AG08395 (cell line): ENCODE measurements at regions not wholly inside any gene's neighbourhood (a gene's known extent, or its start where the extent isn't known, plus 50 kb on each side); places are given as distances from the start of the nearest gene placed in this dataset.
"Not testable (repeated sequence)": the region's sequence is repeated elsewhere in the genome, so short reads cannot be mapped to it uniquely, and the experiment has no call there.

Source experiments
- DNase-seq: peaks from one replicate; pipeline ENCODE4 v3.0.0; 2012; ENCODE audit warnings: mixed read lengths, low spot score

DNA sequence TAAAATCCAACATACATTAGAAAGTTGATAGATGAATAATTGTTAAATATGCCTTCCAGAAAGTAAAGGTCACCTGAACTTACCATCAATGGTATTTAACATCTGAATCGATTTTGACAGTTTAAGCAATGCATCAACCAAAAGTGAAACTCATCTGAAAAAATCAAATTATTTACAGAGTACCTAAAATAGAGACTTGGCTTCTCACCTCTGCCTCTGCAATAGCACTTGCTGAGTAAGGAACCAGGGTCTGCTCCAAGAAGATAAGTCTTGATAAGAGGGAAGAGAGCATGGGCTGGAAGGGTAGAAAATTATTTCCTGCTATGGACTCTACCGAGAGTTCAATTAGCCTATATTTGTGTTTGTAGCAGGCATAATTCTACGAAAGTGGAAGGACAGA, 868.3 kb downstream of the STIM2 start:
- no peak for DNase-seq

DNA sequence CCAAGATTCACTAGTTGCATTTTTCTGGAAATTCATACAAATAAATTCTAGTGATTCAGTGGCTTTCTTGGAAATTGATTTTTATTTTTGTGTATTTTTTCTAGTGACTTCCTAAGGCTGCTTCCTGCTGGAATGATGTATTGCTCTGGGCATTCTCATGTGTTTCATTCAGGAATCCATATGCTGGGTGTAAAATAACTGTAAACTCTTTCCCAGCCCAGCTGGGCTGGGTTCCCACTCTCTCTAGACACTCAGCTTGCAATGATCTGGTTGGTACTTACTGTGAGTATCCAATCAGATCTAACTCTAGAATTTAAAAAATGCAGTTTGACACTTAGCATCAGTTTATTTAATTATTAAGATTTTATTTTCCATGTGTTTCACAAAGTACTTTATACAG, 882.2 kb downstream of the STIM2 start:
- DNase-seq, result no peak

DNA sequence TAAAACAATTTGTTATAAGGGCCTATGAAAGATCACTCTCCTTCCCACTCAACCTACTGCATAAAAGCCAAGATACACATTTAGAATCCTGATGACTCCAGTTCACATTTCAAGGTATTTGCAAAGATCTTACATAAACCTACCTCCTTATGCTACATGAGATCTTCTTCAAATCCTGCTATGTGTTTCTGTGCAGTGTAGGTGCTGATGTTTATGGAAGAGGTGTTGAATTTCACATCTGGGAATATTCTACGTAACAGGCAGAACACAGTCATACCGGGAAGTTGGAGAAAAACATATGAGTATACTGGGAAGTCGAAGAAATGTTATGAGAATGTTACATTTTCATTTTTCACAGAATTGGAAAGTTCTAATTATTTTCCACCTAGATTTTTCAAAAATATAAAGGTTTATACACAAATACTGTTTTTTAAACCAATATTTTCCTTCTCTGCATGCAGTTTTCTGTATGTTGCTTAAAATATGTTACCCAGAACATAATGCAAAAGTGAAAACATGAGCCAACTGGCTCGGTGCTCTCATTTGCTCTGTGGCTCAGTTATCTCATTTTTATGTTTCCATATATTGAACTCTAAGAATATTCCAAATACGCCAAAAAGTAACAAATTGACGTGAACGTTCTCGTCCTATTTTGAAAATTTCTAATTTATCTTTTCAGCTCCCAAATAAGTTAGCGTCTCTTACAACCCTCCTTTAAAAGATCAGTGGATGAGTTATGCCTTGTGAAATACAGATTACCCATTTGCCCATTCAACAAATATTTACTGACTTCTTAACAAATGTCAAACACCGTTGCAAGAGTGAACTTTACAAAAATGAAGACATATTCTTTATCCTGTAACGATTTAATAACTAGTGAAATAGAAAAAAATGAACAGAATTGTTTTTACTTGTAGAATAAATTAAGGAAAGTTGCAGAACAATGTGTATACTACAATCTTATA, 899.3 kb downstream of the STIM2 start:
- DNase-seq, result no peak

DNA sequence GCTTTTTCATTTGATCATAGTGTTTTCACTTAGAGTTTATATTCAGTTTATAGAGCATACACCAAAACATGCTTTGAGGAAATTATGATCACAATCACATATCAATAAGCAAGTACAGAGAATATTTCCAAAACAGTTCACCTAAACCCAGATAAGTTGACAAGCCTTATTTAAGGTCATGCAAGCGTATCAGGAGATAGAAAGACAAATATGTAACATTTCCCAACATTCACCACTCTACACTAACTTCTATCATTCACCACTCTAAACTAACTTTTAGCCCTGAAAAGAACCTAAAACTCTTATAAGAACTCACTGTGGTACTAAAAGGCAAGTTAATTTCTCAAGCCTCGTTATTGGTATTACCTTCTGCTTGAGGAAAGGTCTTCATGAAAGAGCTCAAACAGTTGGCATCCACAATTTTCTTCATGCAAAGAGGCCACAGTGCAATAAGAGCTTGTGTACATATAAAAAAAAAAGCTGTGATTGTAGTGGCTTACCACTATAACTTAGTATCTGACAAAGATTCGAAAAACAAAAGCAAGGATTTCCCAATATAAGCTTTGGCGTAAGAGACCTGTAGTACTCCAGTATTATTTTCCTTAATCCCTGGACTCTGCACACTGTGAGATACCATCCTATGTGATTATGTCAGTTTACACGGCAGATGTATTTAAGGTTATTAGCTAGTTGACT, 903.3 kb downstream of the STIM2 start:
- DNase-seq, result no peak

DNA sequence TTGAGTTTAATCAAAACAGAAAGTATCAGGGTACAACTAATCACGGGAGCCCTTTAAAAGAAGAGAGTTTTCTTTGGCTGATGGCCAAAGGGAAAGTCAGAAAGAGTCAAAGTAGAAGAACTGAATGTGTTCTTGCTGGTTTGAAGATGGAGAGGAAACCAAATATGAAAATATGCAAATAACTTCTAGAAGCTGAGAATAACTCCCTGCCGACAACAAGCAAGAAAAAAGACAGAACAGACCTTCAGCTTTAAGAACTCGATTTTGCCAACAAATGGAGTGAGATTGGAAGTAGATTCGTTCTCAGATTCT, 903.8 kb downstream of the STIM2 start:
- no peak for DNase-seq

DNA sequence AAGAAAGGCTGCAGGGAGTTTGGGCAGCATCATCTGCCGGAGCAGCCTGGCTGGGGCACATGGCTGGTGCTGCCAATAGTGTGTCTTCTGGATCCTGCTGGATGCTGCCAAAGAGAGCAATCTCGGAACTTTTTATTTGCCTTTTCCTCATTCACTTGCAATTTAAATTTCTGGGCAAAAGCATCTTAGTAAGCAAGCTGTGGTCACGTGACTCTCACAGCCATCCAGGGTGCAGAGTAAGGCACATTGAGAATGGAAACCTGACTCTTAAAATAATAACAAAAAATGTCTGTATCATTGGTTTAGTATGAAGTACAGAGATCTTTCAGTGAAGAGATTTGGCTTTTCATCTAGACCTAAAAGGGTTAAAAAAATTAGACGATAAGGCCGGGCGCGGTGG, 910.3 kb downstream of the STIM2 start:
- DNase-seq, result no peak

DNA sequence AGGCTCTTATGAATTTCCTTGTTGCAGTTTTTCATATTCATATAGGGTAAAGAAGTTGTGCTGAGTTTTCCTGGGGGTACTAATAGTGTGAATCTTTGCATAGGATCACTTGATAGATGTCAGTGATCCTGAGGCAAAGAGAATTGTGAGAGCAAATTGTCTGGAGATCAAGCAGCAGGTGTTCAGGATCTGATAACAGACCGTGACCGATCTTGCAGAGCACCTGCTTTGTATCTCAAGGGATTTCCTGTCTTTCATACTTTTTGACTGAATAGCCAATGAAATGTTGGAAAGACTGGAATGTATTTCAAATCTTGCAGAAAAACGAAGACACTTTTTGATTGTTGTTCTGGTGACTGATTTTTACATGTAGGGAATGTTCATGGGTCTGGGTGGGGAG, 914.5 kb downstream of the STIM2 start:
- DNase-seq, result no peak

DNA sequence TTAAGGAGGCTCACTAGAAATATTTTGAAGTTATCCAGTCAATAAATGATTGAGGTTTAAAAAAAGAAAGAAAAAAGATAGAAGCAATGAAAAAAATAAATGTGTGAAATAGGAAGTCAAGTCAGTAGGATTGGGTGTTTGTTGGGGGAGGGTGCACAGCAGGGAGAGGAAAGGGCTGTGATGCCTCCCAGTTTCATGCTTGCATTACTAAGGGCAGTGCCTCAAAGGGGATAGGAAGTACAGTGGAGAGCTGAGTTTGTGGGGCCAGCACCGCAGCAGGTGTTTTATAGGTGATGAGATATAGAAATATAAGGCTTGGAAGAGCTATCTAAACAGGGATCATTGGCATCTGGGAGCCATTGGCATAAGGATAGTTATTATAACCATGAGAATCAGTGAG, 919.2 kb downstream of the STIM2 start:
- DNase-seq, result no peak

DNA sequence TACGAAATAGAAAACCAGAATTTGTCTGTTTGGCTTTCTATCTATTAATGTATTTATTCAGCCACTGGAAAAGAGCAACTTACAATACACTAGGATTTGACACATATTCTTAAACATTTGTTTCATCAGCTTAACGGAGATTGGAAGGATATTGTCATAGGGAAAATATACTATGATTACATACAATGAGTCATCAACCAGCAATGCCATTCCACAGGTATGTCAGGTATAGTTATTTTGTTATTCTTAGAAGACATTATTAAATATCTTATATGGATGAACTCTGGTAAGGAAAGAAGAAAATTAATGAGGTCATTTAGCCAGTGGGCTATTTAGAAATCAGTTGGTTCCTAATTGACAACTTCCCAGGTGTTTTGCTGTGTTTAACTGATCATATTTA, 926.6 kb downstream of the STIM2 start:
- no peak for DNase-seq

DNA sequence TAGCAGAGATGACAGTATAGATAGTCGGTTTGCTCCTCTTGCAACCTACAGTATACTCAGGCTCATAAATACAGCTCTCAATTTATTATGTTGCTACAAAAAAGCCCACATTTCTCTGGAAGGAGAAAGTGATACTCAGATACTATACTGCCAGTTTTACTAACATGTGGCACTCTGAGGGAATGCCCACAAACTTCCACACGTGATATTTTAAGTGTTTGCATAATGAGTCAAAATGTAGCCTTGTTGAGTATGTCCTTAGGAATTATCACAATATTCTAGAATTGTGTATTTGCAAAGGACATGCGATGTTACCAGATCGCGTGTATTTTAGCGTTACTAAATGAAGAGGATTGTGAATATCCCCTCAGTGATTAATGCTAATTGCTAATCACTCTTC, 929.1 kb downstream of the STIM2 start:
- DNase-seq, result no peak

DNA sequence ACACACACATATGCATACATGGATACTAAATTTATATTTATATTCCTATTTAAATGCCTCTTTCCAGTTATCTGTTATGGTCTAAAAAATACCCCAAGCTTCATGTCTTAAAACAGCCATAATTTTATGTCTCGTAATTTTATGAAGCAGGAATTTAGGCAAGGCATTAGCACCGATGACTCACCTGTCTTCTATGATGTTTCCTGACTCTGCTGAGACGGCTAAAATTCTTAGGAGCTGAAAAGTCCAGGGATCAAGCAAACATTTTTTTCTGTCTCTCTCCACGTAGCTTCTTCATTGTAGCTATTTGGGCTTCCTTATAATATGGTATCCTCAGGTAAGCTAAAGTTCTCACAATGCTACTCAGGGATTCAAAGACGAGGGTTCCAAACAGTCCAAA, 930.3 kb downstream of the STIM2 start:
- no peak for DNase-seq

DNA sequence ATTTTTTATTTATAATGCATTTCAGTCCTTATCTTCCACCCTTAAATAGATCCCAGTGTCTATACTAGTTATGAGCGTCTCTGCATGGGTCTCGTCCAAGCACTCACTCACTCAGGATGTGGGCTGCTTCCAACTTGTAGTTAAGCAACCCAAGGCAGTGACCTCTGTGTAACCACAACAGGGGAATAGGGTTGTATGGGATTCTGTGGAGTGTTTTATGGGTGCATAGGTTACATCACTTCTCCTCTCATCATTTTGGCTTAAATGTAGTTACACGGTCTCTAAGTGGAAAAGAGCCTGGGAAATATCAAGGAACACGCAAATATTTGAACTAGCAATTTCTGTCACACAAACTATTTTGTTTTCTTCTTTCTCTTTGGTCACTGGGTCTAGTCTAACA, 931.0 kb downstream of the STIM2 start:
- DNase-seq, result no peak

DNA sequence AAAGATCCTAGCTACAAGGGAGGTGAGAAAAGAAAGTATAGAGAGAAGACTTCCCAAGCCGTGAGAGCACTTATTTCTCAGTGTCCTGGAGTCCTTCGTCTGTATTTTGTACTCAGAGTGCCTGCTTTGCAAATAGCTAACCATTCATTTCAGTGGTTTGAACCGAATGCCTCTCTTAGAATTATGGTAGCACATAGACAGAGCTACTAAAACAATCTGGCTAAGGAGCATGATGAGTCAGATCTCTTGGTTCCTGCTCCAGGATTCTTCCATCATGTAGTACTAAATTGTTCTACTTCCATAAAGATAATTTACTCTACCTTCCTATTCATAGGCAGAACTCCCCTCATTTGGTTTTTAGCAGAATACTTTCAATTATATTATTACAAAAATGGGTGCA, 946.6 kb downstream of the STIM2 start:
- DNase-seq, result no peak

DNA sequence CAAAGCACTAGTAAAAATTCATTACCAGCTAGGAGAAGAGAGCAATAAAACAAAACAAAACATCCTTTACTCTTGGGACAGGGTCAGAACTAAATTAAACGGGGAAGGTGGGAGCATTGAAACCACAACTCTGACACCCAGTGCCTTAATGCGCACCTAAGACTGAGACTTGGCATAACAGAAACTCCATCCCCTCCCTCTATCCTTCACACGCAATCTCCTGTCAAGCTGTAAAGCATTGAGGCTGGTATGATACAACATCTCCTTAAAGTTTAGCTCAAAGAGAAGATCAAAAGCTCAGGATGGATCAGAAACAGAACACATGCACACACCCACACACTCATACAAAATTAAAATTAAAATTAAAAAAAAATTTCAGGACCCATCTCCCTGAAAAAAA, 951.3 kb downstream of the STIM2 start:
- no peak for DNase-seq

DNA sequence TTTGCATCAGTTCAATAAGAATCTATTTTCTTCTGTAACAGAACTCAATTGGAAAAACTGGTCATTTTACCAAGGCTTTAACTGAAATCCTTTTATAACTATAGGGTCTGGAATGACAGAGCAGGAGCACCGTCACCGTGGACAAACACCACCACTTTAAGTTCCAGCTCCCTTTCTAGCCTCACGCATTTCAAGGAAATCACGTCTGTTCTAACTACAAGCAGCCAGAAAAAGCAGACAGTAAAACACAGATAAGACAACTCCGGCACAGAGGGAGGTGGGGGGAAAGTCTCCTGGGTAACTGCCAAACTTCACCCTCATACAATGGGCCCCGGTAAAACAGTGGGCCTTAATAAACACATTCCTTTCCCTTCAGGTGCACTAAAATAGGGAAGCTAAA, 952.6 kb downstream of the STIM2 start:
- not testable (repeated sequence) for DNase-seq

DNA sequence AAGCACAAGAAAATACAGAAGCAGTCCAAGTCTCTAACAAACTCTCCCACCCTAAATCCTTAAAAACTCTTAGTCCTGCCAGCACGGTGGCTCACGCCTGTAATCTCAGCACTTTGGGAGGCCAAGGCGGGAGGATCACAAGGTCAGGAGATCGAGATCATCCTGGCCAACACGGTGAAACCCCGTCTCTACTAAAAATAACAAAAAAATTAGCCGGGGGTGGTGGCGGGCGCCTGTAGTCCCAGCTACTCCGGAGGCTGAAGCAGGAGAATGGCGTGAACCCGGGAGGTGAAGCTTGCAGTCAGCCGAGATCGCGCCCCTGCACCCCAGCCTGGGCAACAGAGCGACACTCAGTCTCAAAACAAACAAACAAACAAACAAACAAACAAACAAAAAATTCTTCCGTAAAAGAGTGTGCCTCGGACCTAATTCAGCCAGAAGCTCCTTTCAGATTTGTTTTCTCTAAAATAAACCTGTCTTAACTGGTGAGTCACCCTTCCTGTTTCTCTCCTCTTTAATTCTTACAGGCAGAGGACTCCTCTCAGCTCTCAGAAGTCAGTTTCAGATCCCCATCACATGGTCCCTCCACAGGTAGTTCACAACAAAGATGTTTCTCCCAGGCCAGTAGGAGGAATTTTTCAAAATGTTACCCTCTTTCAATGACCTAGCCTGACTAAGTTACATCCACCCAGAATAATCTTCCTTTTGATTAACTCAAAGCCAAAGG, 953.2 kb downstream of the STIM2 start:
- DNase-seq, result not testable (repeated sequence)

DNA sequence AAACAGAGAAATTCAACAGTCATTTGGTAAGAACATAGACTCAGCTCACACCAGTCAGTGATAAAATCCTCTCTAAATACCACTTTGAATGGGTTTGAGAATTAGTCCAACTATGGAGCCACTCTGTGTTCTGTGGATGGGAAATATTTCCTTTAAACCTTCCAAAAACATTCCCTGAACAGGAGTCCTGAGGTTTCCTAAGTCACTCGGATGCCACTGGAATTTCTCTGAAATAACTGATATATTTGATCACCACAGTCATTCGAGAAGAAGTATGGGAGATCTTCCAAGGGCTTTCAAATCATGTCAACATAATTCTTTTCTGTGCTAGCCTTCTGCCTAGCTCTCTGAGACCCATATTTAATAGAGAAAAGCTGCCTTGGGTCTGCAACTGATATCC, 958.6 kb downstream of the STIM2 start:
- DNase-seq, result no peak

DNA sequence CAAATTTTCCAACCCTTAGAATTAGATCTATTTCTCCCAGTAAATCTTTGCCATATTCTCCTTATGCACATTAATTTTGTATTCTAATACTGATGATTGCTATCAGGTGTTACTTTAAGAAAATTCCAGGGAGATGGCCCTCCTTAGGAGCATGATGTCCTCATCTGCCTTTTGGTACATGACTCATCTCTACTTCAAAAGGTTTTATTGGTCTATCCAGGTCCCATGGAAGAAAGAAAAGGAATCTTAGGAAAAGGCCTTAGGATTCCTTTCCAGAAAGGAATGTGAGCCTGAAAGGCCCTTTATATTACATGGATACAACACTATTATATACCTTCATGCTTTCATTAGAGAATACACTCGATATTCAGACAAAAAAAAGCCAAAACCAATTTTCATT, 968.2 kb downstream of the STIM2 start:
- DNase-seq, result no peak

DNA sequence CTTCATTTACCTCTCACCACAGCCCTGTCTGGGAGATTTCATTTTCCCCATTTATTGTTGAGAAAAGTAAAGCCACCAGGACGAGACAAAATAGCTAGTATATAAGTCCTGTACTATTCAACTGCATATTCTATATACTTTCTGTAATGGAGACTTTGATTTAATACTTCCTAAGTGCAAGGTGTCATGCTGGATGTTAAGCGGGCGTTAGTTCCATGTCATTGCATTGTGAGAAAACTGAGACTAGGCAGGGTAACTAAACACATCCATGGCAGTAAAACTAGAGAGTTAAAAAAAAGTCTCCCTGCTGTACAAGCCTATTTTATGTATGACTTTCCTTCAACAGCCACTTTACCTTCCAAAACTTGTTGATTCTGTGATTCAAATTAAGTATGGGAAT, 969.6 kb downstream of the STIM2 start:
- DNase-seq, result no peak

DNA sequence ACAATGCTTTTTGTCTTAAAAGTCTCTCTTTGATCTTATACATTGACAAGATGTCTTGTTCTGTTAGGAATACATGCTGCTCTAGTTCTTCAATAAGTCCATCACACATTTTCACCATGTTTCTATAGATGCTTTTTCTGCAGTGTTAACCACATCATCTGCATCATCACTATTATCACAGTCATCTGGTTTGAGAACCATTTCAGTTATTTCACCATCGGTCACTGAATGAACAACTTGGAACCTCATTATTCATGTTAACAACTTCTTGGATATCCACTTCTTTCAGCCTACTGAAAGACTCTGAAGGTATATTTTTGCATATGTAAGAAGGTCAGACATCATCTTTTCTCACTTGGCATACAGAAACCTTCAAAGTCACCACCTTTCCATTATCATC, 975.2 kb downstream of the STIM2 start:
- DNase-seq, result no peak

DNA sequence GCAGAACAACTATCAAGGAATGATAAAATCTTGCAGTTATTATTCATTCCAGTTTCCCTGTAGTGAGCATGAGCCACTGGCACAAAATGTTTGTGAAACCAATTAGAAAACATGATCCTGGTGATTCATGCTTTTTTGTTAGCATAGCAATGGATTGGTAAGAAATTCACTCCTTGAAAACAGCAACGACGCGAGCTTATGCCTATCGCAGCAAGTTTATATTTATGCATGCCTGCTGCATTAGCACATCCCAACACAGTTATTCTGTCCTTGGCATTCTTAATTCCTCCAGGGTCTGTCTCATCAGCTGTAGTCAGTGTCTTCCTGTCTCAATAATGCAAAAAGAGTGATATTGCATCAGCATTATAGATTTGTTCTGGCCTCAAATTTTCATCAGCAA, 975.9 kb downstream of the STIM2 start:
- DNase-seq, result no peak

DNA sequence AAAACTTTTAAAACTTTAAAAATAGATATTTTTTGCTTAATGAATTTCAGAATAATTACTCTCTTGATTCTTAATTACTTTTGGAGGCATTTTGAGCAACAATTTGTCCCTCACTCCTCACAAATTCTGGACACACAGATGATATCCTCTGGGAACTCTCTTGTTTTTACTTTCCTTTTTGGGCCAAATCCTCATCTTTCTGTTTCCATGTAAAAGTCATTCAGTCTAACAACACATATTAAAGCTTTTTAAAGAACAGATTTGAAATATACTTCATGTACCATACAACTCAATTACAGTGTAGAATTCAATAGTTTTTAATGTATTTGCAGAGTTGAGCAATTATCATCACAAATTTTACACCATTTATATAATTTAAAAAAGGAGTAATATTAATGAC, 983.1 kb downstream of the STIM2 start:
- no peak for DNase-seq

DNA sequence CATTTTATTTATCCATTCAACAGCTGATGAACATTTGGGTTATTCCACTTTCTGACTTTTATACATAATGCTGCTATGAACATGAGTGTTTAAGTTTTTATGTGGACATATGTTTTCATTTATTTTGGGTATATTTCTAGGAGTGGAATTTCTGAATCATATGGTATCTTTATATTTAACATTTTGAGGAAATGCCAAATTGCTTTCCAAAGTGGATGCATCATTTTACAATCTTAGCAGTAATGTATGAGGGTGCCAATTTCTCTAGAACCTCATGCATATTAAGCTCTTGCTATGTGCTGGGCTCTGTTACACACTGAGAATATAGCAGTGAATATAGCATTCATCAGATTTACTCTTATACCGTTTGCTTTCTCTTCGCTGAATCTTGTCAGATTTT, 983.7 kb downstream of the STIM2 start:
- DNase-seq, result no peak
